ENCODE measurements at regions not wholly inside any gene's neighbourhood (a gene's known extent, or its start where the extent isn't known, plus 50 kb on each side); places are given as distances from the start of the nearest gene placed in this dataset.

DNA sequence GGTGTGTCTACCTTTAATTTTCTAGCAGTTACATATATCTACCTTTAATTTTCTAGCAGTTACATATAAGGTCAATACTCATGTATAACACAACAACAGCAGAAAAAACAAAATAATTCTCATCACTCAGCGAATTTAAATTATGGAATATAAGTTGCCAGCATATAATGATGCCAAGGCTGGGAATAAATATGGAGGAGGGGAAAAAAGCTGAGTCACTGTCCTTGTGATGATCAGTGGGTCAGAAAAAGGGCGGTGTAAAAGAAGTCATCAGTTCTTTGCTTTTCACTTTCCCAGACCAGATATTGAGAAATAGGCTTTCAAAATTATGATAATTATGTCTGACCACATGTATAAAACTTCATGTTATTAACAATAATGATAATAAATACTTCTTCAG is 1471.7 kb downstream of the CDH8 start:
- no peak overlapping the region for H3K4me3 ChIP-seq (ENCODE audit: low read length)
- TF ChIP-seq, protein P1, sequence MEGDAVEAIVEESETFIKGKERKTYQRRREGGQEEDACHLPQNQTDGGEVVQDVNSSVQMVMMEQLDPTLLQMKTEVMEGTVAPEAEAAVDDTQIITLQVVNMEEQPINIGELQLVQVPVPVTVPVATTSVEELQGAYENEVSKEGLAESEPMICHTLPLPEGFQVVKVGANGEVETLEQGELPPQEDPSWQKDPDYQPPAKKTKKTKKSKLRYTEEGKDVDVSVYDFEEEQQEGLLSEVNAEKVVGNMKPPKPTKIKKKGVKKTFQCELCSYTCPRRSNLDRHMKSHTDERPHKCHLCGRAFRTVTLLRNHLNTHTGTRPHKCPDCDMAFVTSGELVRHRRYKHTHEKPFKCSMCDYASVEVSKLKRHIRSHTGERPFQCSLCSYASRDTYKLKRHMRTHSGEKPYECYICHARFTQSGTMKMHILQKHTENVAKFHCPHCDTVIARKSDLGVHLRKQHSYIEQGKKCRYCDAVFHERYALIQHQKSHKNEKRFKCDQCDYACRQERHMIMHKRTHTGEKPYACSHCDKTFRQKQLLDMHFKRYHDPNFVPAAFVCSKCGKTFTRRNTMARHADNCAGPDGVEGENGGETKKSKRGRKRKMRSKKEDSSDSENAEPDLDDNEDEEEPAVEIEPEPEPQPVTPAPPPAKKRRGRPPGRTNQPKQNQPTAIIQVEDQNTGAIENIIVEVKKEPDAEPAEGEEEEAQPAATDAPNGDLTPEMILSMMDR (conservative IDR thresholded peaks at IDR 0.05; ENCODE audit: low read depth, low read length) = no peak
- no peak for DNase-seq (ENCODE audit: low read depth)

DNA sequence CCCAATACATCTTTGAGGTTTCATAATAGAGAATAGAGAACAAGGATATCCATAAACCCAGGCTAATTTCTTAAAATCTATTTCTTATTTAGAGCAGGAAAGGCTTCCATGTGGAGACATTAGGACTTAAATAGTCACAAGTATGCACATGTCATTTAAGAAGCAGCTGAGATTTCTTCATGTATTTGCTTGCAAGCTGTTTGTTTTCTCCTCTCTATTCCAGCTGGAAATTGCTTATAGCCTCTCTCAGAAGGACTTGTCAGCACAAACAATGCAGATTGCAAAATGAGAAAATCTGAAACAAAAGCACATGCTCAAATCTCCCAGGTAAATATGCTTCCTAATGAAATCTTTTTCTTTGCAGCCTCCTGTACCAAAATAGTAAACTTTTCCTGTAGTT is 1473.1 kb downstream of the CDH8 start:
- TF ChIP-seq, protein P1 (conservative IDR thresholded peaks at IDR 0.05; ENCODE audit: low read depth, low read length) = no peak
- no peak overlapping the region for H3K4me3 ChIP-seq (ENCODE audit: low read length)
- no peak for DNase-seq (ENCODE audit: low read depth)

DNA sequence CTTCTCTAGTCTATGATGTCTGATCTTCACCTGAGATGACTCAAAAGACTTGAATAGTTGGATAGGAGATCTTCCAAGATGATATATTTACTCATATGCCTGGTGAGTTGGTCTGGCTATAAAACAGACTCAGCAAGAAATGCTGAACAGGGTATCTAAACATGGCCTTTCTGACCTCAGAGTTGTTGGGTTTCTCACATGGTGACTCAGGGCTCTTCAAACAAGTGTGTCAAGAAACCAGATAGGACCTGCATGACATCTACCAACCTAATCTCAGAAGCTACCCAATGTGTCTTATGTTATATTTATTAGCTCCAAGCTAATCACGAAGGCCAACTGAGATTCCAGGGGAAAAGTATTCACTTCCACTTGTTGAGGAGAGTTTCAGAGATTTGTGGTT is 1477.3 kb downstream of the CDH8 start:
- no peak overlapping the region for H3K4me3 ChIP-seq (ENCODE audit: low read length)
- TF ChIP-seq, protein P1 (conservative IDR thresholded peaks at IDR 0.05; ENCODE audit: low read depth, low read length) = no peak
- DNase-seq (ENCODE audit: low read depth) = no peak

DNA sequence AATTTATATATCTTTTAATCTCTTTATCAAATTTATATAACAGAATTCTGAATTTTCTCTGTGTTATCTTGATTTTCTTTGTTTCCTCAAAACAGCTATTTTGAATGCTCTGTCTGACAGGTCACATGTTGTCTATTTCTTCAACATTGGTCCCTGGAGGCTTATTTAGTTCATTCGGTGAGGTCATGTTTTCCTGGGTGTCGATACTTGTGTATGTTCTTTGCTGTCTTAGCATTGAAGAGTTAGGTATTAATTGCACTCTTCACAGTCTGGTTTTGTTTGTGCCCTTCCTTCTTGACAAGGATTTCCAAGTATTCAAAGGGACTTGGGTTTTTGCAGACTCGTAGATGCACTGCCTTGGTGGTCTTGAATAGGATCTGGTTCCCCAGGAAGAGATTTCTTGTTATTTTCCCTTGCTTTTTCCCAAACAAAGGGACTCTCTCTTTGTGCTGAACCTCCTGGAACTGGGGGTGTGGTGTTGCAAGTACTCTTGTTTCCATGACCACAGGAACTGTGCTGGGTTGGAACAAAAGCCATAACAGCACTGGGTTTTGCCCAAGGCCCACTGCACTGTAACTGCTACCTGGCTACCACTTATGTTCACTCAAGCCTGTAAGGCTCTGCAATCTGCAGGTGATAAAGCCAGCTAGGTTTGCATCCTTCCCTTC is 1483.0 kb downstream of the CDH8 start:
- TF ChIP-seq, protein P1 (conservative IDR thresholded peaks at IDR 0.05; ENCODE audit: low read depth, low read length) = no peak
- DNase-seq (ENCODE audit: low read depth) = no peak

DNA sequence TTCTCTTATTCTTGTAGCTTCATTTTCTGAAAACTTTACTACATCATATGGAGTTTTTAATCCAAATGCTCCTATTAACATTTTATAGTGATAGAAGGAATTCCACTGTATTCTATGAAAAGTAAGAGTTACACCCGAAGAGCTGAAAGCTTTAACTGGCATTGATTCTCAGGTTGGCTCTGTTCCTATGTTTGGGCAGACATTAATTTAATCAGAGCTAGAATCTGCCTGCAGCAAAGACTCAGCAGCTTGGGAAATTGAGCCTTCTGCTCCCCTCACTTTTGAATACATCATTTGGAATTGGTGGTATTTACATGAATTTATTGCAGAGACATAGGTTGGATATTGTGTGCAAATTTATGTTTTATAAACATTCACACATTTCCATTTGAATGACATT is 1494.7 kb downstream of the CDH8 start:
- no peak overlapping the region for H3K4me3 ChIP-seq (ENCODE audit: low read length)
- DNase-seq (ENCODE audit: low read depth) = no peak
- TF ChIP-seq, protein P1 (conservative IDR thresholded peaks at IDR 0.05; ENCODE audit: low read depth, low read length) = no peak

More for the DNA sequence above, 1483.0 kb downstream of the CDH8 start:
- no peak overlapping the region for H3K4me3 ChIP-seq (ENCODE audit: low read length)

DNA sequence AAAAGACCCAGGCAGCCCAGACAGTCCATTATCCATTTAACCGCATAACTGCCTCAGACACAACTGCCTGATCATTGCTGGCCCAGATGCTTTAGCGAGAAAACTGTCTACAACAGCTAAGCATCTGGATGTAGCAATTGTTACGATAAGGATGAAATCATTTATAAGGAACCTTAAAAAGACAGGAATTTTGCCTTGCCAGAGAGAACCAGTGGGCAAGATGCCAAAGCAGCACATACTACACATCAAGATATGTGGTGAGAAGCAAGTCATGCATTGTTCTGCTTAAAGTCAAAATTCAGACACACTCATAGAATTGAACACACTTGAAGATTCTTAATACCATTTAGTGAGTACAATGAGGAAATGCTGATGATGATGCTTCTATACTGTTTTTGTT is 1525.3 kb downstream of the CDH8 start:
- DNase-seq (ENCODE audit: low read depth) = peak; percentile 7
- H3K4me3 ChIP-seq (ENCODE audit: low read length) = no peak overlapping the region
- TF ChIP-seq, protein P1 (conservative IDR thresholded peaks at IDR 0.05; ENCODE audit: low read depth, low read length) = no peak

DNA sequence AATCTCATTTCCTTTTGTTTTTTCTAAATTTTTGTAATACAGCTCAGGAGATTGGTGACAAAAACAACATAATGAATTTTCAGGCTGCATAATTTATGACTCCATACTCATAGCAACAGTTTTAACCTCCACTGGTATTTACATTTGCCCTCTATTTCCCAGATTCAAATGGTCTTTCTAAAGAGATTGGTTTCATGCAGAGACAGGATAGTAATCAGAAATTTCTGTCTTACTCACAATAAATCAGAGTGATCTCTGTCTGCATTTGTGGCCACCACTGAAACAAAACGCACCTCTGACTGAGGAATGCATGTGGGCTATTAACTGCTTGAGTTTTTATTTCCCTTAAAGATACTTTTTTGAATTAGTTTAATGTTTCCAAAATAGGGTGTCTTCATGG is 1526.0 kb downstream of the CDH8 start:
- H3K4me3 ChIP-seq (ENCODE audit: low read length) = no peak overlapping the region
- TF ChIP-seq, protein P1 (conservative IDR thresholded peaks at IDR 0.05; ENCODE audit: low read depth, low read length) = no peak
- DNase-seq (ENCODE audit: low read depth) = no peak
